CD14-positive monocyte (primary cell): ENCODE measurements at regions not wholly inside any gene's neighbourhood (a gene's known extent, or its start where the extent isn't known, plus 50 kb on each side); places are given as distances from the start of the nearest gene placed in this dataset.

Experiments used
- DNase-seq, 3 donors: peaks; one replicate each; pipeline ENCODE4 v3.0.0-alpha.2; 2011 to 2022
- H2AFZ ChIP-seq: 2 replicates; pipeline ENCODE4 v1.6.0; 2012; ENCODE audit warnings: mild to moderate bottlenecking, low read depth, low read length, inconsistent platforms; ENCODE audit not compliant: insufficient read depth, poor library complexity, severe bottlenecking
- H3K27ac ChIP-seq, 2 donors: 1 replicate in 1 of 2; 2 replicates in 1 of 2; pipeline ENCODE4 v1.5.1; 2012 to 2013; ENCODE audit warnings: low read length in 2 of 2, control low read depth in 1 of 2, inconsistent platforms in 1 of 2, low read depth in 1 of 2, mild to moderate bottlenecking in 1 of 2
- H3K27me3 ChIP-seq, 2 donors: one replicate each; pipeline versions ENCODE4 v1.6.0 to v1.6.1; 2011 to 2013; ENCODE audit warnings: low read length in 2 of 2; ENCODE audit not compliant: control insufficient read depth in 2 of 2, insufficient read depth in 2 of 2
- H3K36me3 ChIP-seq, 2 donors: replicated peaks in 1 of 2; 1 replicate in 1 of 2; 2 replicates in 1 of 2; pipeline versions ENCODE4 v1.5.1 to v1.6.1; 2012 to 2013; ENCODE audit warnings: low read length in 2 of 2, control low read depth in 1 of 2, inconsistent platforms in 1 of 2, mild to moderate bottlenecking in 1 of 2; ENCODE audit not compliant: insufficient read depth in 2 of 2, control insufficient read depth in 1 of 2
- H3K4me1 ChIP-seq, 2 donors: 1 replicate in 1 of 2; 2 replicates in 1 of 2; pipeline versions ENCODE4 v1.5.1 to v1.6.1; 2012 to 2013; ENCODE audit warnings: low read length in 2 of 2, control low read depth in 1 of 2, inconsistent platforms in 1 of 2, mild to moderate bottlenecking in 1 of 2, moderate library complexity in 1 of 2; ENCODE audit not compliant: insufficient read depth in 2 of 2, control insufficient read depth in 1 of 2
- H3K4me2 ChIP-seq: replicated peaks from 2 replicates; pipeline ENCODE3; 2012; ENCODE audit warnings: low read length, moderate library complexity, mild to moderate bottlenecking; ENCODE audit not compliant: poor library complexity, severe bottlenecking; ENCODE audit errors: extremely low read depth
- H3K4me3 ChIP-seq, 3 experiments: fragments of 200-600 bp in 1 of 3; sonication (generic) in 1 of 3; replicated peaks in 1 of 3; 1 replicate in 2 of 3; 2 replicates in 1 of 3; pipeline ENCODE4 v1.5.1; 2011 to 2013; ENCODE audit warnings: low read length in 3 of 3, mild to moderate bottlenecking in 3 of 3, control low read depth in 2 of 3, low read depth in 2 of 3, inconsistent platforms in 1 of 3, moderate library complexity in 1 of 3
- H3K79me2 ChIP-seq: 2 replicates; pipeline ENCODE4 v1.6.0; 2012; ENCODE audit warnings: mild to moderate bottlenecking, control low read depth, inconsistent platforms, low read length, moderate library complexity; ENCODE audit not compliant: insufficient read depth
- H3K9ac ChIP-seq: 2 replicates; pipeline ENCODE4 v1.6.0; 2017; ENCODE audit warnings: low read length, mild to moderate bottlenecking; ENCODE audit not compliant: insufficient read depth, poor library complexity, severe bottlenecking
- H3K9me3 ChIP-seq, 2 donors: replicated peaks in 1 of 2; 1 replicate in 1 of 2; 2 replicates in 1 of 2; pipeline versions ENCODE4 v1.5.1 to v1.6.1; 2012 to 2013; ENCODE audit warnings: low read length in 2 of 2, control low read depth in 1 of 2; ENCODE audit not compliant: control insufficient read depth in 1 of 2, insufficient read depth in 1 of 2
- H4K20me1 ChIP-seq: 2 replicates; pipeline ENCODE4 v1.6.0; 2012; ENCODE audit warnings: mild to moderate bottlenecking, low read length, control low read depth, moderate library complexity; ENCODE audit not compliant: insufficient read depth
- H3K27ac Mint-ChIP-seq, 7 donors: one replicate each; pipeline ENCODE4 v1.8.0; 2020; ENCODE audit warnings: mild to moderate bottlenecking in 7 of 7, mixed read lengths in 7 of 7, moderate library complexity in 6 of 7, inconsistent platforms in 2 of 7
- H3K27me3 Mint-ChIP-seq, 3 donors: one replicate each; pipeline ENCODE4 v1.8.0; 2021 to 2022; ENCODE audit warnings: low read depth in 3 of 3, mild to moderate bottlenecking in 3 of 3, mixed read lengths in 3 of 3, moderate library complexity in 3 of 3, inconsistent platforms in 1 of 3
- H3K36me3 Mint-ChIP-seq, 2 donors: one replicate each; pipeline ENCODE4 v1.8.0; 2020; ENCODE audit warnings: mixed read lengths in 2 of 2, inconsistent platforms in 1 of 2, mild to moderate bottlenecking in 1 of 2
- H3K4me1 Mint-ChIP-seq: one replicate; pipeline ENCODE4 v1.8.0; 2020; ENCODE audit warnings: mild to moderate bottlenecking, mixed read lengths
- H3K4me3 Mint-ChIP-seq, 2 donors: one replicate each; pipeline ENCODE4 v1.8.0; 2020; ENCODE audit warnings: mild to moderate bottlenecking in 2 of 2, mixed read lengths in 2 of 2, moderate library complexity in 1 of 2
- H3K9me3 Mint-ChIP-seq, 7 donors: one replicate each; pipeline ENCODE4 v1.8.0; 2020 to 2022; ENCODE audit warnings: mixed read lengths in 7 of 7, mild to moderate bottlenecking in 6 of 7, moderate library complexity in 6 of 7, inconsistent platforms in 2 of 7
- WGBS: methylation state at CpG from one replicate; pipeline ENCODE4 v1.1.5; 2013; ENCODE audit warnings: missing lambda C conversion rate; ENCODE audit not compliant: insufficient coverage; 5-methylcytosine and 5-hydroxymethylcytosine counted together
- intact Hi-C, 2 donors: fragments of 100-400 bp; cut with micrococcal nuclease; formaldehyde crosslinking; loops; one replicate each; pipeline versions ENCODE4 v1.15.0 to v1.15.1; 2023
- TF ChIP-seq, protein P1 (sequence below): fragments of 200-600 bp; IDR thresholded peaks from one replicate; pipeline ENCODE4 v1.8.0; 2022; ENCODE audit warnings: antibody characterized with exemption, mild to moderate bottlenecking

DNA sequence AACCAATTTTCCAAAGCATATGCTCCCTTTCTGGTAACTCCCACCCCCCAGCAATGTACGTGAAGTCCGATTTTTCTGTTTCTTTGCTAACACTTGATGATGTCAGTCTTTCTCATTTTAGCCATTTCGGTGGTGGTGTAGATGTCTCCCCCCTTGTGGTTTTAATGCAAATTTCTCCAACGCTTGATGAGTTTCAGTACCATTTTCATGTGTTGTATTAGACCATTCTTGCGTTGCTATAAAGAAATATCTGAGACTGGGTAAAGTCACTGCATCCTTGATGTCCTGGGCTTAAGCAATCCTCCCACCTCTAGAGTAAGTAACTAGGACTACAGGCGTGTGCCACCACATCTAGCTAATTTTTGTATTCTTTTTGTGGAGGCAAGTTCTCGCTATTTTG is 148.4 kb upstream of the VCX3A start:
- H3K4me1 ChIP-seq, result no peaks in the 10 kb centered on the region
- H3K36me3 ChIP-seq, result no peaks in the 10 kb centered on the region
- peaks cover 6 to 18% of the 10 kb centered on the region in 2 donors for H3K9me3 ChIP-seq
- no peaks in the 10 kb centered on the region for H3K79me2 ChIP-seq
- Mint-ChIP-seq H3K4me3 (no peak overlapping the region), H3K27me3 (peaks cover 0 to 2% (median 0%) of the 10 kb centered on the region in 3 donors), H3K4me1 (no peaks in the 10 kb centered on the region), H3K36me3 (no peaks in the 10 kb centered on the region), H3K27ac (no peak overlapping the region), H3K9me3 (peaks cover 0 to 13% (median 4%) of the 10 kb centered on the region in 7 donors)
- intact Hi-C loops, result no loop called here
- TF ChIP-seq, protein P1, sequence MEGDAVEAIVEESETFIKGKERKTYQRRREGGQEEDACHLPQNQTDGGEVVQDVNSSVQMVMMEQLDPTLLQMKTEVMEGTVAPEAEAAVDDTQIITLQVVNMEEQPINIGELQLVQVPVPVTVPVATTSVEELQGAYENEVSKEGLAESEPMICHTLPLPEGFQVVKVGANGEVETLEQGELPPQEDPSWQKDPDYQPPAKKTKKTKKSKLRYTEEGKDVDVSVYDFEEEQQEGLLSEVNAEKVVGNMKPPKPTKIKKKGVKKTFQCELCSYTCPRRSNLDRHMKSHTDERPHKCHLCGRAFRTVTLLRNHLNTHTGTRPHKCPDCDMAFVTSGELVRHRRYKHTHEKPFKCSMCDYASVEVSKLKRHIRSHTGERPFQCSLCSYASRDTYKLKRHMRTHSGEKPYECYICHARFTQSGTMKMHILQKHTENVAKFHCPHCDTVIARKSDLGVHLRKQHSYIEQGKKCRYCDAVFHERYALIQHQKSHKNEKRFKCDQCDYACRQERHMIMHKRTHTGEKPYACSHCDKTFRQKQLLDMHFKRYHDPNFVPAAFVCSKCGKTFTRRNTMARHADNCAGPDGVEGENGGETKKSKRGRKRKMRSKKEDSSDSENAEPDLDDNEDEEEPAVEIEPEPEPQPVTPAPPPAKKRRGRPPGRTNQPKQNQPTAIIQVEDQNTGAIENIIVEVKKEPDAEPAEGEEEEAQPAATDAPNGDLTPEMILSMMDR, result no peak
- H2AFZ ChIP-seq, result no peak overlapping the region
- DNase-seq, result no peak
- H3K4me3 ChIP-seq, result no peak overlapping the region
- no peak overlapping the region for H3K9ac ChIP-seq
- H3K27ac ChIP-seq, result no peak overlapping the region
- H3K4me2 ChIP-seq, result no peak overlapping the region
- no peaks in the 10 kb centered on the region for H4K20me1 ChIP-seq
- H3K27me3 ChIP-seq, result no peaks in the 10 kb centered on the region
- WGBS, result no CpG with 5 or more reads among the region's 7 CpGs

DNA sequence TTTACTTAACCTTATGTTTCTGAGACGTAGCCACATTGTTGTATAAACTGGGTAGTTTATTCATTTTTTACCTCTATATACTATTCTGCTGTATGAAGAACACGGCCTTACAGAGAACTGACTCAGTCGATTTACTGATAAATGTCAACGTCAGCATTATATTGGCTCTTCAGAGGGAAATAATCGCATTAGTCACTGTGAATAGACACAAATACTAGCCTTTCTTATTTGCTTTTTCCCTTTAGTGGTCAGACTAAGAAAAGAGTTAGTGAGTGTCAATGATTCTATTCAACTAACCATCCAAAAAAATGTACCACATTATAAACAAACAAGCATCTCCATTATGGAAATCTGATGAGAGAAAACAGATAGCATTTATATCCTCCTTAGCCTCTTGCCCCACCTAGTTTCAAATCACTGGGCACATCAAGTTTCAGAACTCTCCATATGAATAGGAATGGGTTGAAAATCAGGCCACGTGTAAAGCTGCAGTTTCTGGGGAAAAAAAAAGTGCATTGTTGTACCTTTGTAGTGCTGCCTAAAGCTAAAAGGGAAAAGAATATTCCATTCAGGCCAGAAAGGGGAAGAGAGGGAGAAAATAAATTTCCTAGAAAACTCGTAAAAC is 146.7 kb upstream of the VCX3A start:
- no peak overlapping the region for H3K4me3 ChIP-seq
- H3K36me3 ChIP-seq, result no peaks in the 10 kb centered on the region
- no peak overlapping the region for H3K27ac Mint-ChIP-seq
- WGBS, result no CpG with 5 or more reads among the region's 7 CpGs
- intact Hi-C loops, result no loop called here
- H3K4me1 Mint-ChIP-seq, result no peaks in the 10 kb centered on the region
- no peaks in the 10 kb centered on the region for H3K36me3 Mint-ChIP-seq
- H3K4me1 ChIP-seq, result no peaks in the 10 kb centered on the region
- H3K4me2 ChIP-seq, result no peak overlapping the region
- H3K4me3 Mint-ChIP-seq, result no peak overlapping the region
- no peaks in the 10 kb centered on the region for H3K79me2 ChIP-seq
- peaks cover 3 to 11% of the 10 kb centered on the region in 2 donors for H3K9me3 ChIP-seq
- H3K27ac ChIP-seq, result no peak overlapping the region
- peaks cover 2 to 9% (median 3%) of the 10 kb centered on the region in 7 donors for H3K9me3 Mint-ChIP-seq
- H3K27me3 ChIP-seq, result no peaks in the 10 kb centered on the region
- TF ChIP-seq, protein P1, result no peak
- no peaks in the 10 kb centered on the region for H3K27me3 Mint-ChIP-seq
- H3K9ac ChIP-seq, result no peak overlapping the region
- no peak overlapping the region for H2AFZ ChIP-seq
- H4K20me1 ChIP-seq, result no peaks in the 10 kb centered on the region
- DNase-seq, result no peak
